ENCODE measurements at regions not wholly inside any gene's neighbourhood (a gene's known extent, or its start where the extent isn't known, plus 50 kb on each side); places are given as distances from the start of the nearest gene placed in this dataset.

DNA sequence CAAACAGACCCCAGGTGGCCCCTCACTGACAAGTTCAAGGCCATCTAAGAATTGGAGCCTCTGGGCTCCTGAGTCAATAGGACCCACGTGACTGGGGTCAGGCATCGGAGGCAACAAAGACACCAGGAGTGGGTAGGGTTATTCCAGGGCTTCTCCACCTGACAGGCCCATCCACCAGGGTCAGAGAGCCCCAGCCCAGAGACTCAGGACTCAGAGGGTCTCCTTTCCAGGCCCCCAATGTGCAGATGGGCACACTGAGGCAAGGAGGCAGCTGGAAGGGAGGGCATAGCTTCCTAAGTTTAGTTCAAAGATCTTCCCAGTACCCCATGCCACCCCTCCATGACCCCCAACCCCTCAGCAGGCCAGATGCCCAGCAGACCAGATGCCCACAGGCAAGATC, 388.6 kb downstream of the MATN1 start:
- Mint-ChIP-seq H3K4me3 (no peak overlapping the region), H3K36me3 (no peaks in the 10 kb centered on the region), H3K9me3 (no peaks in the 10 kb centered on the region), H3K4me1 (no peaks in the 10 kb centered on the region), H3K27ac (no peak overlapping the region), H3K27me3 (peaks cover 4% of the 10 kb centered on the region)
- DNase-seq (ENCODE audit: low spot score in 2 of 2), result no peak
- no peak for ATAC-seq (ENCODE audit: low read depth)

DNA sequence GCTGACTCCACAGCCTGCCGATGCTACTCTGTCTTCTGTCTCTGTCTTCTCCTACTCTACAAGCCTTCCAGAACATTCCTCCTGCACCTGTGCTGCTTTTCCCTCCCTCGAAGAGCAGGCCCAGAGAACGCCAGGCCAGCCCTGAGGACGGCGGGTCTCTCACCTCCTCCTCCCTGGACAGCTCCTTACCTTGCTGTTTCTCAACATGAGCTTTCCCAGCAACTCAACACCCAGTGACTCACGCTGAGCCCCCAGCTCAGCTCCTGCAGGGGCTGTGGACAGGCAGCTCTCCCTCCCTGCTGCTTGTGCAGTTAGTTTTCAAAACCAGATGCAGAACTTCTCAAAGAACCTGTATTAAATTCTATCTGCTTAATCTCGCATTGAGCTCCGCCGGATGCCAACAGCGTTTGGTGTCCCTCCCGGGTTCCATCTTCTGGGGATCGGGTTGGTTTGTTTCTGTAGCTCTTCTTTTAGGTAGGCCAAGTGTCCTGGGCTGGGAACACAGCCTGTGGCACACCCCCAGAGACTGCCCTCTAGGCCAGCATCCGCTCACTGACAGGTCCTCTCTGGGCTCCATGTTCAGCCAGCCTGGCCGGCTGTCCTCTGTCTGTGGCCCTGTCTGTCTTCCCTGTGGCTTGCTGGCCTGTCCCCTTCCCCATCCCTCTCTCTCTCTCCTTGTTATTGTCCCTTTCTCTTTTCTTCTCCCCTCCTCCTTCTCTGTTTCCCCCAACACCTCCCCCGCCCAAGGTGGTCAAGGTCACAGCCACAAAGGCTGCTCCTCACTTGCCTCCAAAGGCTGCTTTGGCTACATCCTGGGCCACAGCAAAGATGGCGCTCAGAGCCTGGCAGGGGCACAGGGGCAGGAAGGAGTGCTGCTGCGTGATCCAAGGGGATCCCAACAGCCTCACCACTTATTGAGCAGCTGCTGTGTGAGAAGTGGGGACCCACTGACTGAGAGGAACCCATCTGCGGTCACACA, 391.0 kb downstream of the MATN1 start:
- ATAC-seq (ENCODE audit: low read depth), result no peak

DNA sequence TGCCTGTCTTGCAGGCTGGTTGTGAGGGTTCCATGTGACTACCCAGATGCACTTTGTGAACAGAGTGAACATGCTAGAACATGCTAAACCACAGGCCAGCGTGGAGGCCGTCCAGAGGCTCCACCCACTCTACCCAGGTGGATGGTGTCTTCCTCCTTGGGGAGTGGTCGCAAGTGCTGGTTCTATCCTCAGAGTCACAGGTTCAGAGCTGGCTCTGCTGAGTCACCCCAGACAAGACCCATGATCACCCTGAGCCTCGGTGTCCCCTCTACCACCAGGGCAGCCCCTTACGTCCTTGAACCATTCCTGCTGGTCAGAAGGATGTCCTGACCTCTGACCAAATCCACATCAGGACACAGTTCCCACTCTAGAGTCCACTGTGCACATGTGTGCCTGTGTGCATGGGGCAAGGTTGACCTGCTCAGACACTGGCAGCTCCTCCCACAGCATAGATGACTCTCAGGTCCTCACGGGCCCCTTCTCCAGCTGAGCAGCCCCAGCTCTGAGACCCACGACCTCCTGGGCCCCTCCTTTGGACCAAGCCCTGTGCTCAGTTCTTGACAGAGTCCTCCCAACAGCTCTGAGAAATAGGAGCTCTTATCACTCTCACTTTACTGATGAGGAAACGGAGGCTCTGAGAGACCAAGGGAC, 391.8 kb downstream of the MATN1 start:
- no peaks in the 10 kb centered on the region for H3K9me3 Mint-ChIP-seq
- ATAC-seq (ENCODE audit: low read depth), result no peak
- no peak for DNase-seq (ENCODE audit: low spot score in 2 of 2)
- peaks cover 8% of the 10 kb centered on the region for H3K27me3 Mint-ChIP-seq
- H3K27ac Mint-ChIP-seq, result no peak overlapping the region
- H3K36me3 Mint-ChIP-seq, result no peaks in the 10 kb centered on the region
- no peak overlapping the region for H3K4me3 Mint-ChIP-seq
- no peaks in the 10 kb centered on the region for H3K4me1 Mint-ChIP-seq

More for the DNA sequence above, 391.0 kb downstream of the MATN1 start:
- Mint-ChIP-seq H3K36me3 (no peaks in the 10 kb centered on the region), H3K27ac (no peak overlapping the region), H3K4me1 (no peaks in the 10 kb centered on the region), H3K4me3 (no peak overlapping the region), H3K9me3 (no peaks in the 10 kb centered on the region), H3K27me3 (peaks cover 8% of the 10 kb centered on the region)
- no peak for DNase-seq (ENCODE audit: low spot score in 2 of 2)

DNA sequence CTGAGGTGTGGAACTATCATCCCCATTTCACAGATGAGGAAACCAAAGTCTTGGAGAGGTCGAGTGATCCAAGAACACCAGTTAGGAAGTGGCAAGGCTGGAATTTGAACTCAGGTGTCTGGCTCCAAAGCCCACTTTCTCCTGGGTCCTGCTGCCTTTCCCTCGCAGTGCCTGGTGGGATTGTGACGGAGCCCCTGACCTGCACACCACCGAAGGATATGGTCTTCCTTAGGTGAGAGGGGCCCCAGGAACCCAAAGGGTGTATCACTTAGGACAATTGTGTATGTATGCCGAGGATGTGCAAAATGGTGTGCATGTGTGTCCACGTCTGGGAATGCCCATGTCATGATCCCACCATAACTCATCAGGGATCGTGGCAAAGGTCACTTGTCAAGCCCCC, 392.7 kb downstream of the MATN1 start:
- no peak overlapping the region for H3K27ac Mint-ChIP-seq
- DNase-seq (ENCODE audit: low spot score in 2 of 2), result no peak
- H3K36me3 Mint-ChIP-seq, result no peaks in the 10 kb centered on the region
- peaks cover 8% of the 10 kb centered on the region for H3K27me3 Mint-ChIP-seq
- no peaks in the 10 kb centered on the region for H3K9me3 Mint-ChIP-seq
- no peaks in the 10 kb centered on the region for H3K4me1 Mint-ChIP-seq
- ATAC-seq (ENCODE audit: low read depth), result no peak
- H3K4me3 Mint-ChIP-seq, result no peak overlapping the region

DNA sequence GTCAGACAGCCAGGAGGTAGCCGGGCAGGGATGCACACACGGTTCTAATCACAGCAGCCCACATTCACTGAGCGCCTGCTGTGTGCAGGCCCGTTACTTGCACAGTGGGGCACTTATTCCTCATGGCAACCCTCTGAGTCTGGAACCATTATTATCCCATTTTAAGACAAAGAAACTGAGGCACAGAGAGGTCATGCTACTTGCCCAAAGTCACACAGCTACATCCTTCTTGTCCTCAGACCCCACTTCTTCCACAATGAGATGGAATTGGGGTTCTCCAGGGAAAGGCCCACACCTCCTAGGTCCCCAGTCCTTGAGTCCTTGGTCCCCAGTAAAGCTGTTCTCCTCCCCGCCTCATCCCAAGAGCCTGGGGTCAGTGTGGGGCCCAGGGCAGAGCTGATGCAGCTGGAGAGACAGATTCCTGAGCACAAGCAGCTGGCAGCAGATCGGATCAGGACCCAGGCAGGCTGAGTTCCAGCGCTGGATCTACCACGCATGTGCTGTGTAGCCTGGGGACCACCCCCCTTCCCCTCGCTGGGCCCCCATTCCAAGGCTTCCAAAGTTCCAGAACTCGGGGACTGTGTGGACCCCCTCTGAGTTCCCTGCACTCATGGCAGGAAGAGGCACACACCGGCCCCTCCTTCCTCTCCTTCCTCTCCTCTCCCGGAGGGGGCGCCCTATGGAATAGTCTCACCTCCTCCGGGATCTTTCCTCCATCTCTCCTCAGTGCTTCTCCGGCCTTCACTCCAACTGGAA, 393.4 kb downstream of the MATN1 start:
- H3K9me3 Mint-ChIP-seq, result no peaks in the 10 kb centered on the region
- no peak for ATAC-seq (ENCODE audit: low read depth)
- H3K36me3 Mint-ChIP-seq, result no peaks in the 10 kb centered on the region
- peaks cover 8% of the 10 kb centered on the region for H3K27me3 Mint-ChIP-seq
- DNase-seq (ENCODE audit: low spot score in 2 of 2), result no peak
- no peak overlapping the region for H3K4me3 Mint-ChIP-seq
- no peak overlapping the region for H3K27ac Mint-ChIP-seq
- no peaks in the 10 kb centered on the region for H3K4me1 Mint-ChIP-seq

DNA sequence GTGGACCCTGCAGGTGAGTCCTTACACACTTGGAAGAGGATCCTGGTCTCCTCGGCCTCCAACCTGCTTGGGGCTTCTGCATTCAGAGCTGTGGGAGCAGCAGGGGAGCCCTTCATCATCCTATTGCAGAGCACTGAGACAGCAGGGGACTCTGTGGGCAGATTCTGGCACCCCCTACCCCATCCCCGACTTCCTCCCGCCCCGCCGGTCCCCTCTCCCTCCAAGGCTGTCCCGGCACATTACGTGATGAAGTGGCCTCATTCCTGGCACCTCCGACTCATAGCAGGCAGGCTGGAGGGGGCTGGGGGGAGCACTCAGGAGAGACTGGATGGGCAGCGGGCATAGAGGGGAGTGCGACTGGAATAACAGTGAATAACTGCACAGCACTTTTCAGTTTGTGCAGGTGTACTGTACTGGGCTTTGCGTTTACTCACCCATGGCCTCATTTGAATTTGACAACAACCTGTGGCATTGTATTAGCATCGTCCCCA, 394.1 kb downstream of the MATN1 start:
- ATAC-seq (ENCODE audit: low read depth) (no peak), DNase-seq (ENCODE audit: low spot score in 2 of 2) (no peak)
- no peaks in the 10 kb centered on the region for H3K4me1 Mint-ChIP-seq
- H3K4me3 Mint-ChIP-seq, result no peak overlapping the region
- no peak overlapping the region for H3K27ac Mint-ChIP-seq
- no peaks in the 10 kb centered on the region for H3K36me3 Mint-ChIP-seq
- H3K27me3 Mint-ChIP-seq, result peaks cover 11% of the 10 kb centered on the region
- H3K9me3 Mint-ChIP-seq, result no peaks in the 10 kb centered on the region

DNA sequence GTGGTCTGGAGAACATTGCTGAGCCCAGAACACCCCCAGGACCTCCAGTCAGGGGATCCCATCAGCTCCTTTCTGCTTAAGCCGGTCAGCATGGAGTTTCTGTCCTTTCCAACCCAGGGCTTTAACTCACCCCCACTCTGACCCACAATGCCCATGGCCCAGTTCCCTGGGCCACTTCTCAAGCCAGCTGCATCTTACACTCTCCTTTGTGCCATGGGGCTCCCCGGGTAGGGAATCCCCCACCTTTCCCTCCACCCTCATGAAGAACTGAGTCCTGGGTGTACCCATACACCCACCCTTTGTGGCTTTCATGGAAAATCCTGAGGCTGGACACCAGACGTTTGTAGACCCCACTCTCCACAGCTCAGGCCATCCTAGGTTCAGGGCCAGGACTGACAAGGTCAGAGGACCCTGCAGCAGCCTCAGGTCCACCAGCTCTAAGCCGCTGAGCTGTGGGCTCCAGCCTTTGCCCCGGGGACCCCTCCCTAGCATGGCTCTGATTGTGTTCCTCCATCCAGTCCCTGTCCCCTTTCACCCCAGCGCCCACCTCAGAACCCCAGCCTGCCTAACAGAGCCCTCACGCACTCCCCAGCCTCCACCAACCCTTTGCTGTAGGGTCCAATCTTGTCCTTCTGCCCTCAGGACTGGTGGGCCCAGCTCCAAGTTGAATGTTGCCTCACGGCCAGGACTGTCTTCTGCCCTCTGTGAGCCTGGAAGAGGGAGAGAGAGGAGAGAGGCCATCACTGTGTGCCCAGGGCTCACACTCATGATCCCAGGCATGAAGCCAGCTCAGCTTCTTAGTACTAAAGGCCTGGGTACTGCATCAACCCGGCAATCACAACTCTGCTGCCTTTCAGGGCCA, 394.8 kb downstream of the MATN1 start:
- DNase-seq (ENCODE audit: low spot score in 2 of 2) (no peak), ATAC-seq (ENCODE audit: low read depth) (no peak)
- Mint-ChIP-seq H3K27me3 (peaks cover 11% of the 10 kb centered on the region), H3K36me3 (no peaks in the 10 kb centered on the region), H3K4me1 (no peaks in the 10 kb centered on the region), H3K4me3 (no peak overlapping the region), H3K9me3 (no peaks in the 10 kb centered on the region), H3K27ac (no peak overlapping the region)

DNA sequence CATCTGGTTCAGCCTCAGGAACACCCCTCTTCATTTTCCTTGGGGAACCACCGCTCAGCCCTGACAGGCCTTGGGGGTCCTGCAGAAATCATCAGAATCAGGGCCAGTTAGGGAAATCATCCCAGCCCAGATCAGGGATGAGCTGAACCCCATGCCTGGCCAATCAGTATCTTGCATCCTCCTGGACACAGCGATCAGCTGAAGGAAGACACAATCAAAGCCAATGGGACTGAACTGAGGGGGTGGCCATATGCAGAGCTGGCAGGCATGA, 395.4 kb downstream of the MATN1 start:
- DNase-seq (ENCODE audit: low spot score in 2 of 2) (no peak), ATAC-seq (ENCODE audit: low read depth) (no peak)
- Mint-ChIP-seq H3K4me1 (no peaks in the 10 kb centered on the region), H3K9me3 (no peaks in the 10 kb centered on the region), H3K27ac (no peak overlapping the region), H3K27me3 (peaks cover 11% of the 10 kb centered on the region), H3K4me3 (no peak overlapping the region), H3K36me3 (no peaks in the 10 kb centered on the region)

DNA sequence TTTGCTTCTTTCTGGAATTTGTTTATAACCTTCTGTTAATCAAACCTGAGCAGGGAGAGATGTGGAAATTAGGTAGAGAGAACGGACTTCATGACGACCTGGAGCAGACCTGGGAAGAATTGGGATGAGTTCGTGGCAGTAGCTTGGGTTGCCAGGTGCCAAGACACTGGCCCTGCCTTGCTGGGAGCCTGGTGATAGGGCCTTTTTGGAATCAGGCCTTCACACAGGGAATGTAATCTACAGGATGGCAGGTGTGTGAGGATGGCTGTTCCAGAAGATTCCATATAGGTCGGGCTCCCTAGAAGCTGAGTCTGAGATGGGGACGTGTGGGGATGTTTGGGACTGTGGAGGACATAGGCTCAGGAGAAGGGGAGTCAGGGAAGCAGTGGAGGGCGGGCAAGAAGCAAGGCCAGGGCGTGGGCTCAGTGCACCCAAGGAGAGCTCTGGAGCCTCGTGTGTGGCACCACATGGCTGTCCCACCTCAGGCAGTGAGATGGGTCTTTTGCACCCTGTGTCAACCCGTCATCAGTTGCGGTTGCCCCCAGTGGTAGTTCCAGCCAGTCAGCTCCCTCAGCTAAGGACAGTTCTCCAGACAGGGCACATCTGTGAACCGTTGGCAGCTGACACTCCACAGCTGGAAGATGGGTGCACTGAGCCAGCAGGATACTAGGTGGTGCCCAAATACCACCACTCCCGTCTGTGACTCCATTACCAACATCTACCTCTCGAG, 395.9 kb downstream of the MATN1 start:
- peaks cover 14% of the 10 kb centered on the region for H3K27me3 Mint-ChIP-seq
- no peak overlapping the region for H3K27ac Mint-ChIP-seq
- no peaks in the 10 kb centered on the region for H3K9me3 Mint-ChIP-seq
- DNase-seq (ENCODE audit: low spot score in 2 of 2) (no peak), ATAC-seq (ENCODE audit: low read depth) (no peak)
- H3K36me3 Mint-ChIP-seq, result no peaks in the 10 kb centered on the region
- no peaks in the 10 kb centered on the region for H3K4me1 Mint-ChIP-seq
- H3K4me3 Mint-ChIP-seq, result no peak overlapping the region

DNA sequence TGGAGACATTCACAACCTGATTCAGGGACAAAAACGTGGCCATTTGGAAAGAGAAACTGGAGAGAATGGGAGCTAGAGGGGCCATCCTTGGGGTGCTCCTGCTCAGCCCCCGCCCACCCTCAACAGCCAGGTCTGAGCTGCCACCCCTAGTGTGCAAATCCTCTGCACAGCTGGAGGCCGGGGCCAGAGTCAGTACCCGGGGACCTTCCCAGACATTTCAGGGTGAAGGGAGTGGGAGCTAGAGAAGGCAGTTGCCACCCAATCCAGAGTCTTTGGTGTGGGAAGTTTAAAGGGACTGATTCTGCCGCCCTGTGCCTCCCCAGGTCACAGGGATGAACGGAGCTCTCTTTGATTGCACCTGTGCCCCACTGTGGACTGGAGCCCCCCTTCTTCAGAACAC, 397.4 kb downstream of the MATN1 start:
- Mint-ChIP-seq H3K9me3 (no peaks in the 10 kb centered on the region), H3K4me1 (no peaks in the 10 kb centered on the region), H3K4me3 (no peak overlapping the region), H3K27ac (no peak overlapping the region), H3K27me3 (peaks cover 12% of the 10 kb centered on the region), H3K36me3 (no peaks in the 10 kb centered on the region)
- ATAC-seq (ENCODE audit: low read depth) (no peak), DNase-seq (ENCODE audit: low spot score in 2 of 2) (no peak)

DNA sequence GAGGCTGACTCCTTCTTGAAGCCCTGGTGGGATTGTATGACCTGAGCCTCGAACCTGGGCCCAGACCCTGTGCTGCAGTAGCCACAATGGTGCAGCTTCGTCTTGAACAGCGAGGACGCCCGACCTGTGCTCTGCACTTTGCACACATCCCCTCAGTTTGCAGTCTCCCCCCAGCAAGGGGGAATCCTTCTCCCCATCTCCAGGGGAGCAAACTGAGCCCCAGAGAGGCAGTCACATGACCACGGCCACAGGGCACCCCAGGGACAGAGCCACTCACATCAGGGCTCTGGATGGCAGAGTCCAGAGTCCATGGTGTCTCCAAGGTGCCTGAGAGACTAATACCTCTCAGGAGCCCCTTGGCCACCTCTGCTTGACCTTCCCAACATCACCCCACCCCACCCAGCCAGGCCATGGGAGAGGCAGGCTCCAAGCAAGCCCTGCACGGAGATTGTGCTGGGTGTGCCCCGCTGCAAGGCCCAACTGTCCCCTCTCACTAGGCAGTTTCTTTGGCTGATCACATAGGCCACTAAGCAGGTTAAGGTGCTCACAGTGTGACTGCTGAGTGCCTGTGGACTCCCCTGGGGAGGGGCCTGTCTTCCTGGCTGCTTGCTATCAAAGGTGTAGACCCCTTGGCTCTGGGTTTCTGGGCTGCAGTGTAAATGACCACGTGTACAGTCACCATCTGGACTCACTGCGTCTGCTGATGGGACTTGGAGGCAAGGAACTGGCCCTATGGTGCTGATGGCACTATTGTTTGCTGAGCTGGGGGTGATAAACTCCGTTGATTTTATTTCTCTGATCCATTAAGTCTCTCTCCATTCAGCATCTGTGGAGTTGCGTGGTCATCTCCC, 398.1 kb downstream of the MATN1 start:
- Mint-ChIP-seq H3K4me1 (no peaks in the 10 kb centered on the region), H3K36me3 (no peaks in the 10 kb centered on the region), H3K27ac (no peak overlapping the region), H3K4me3 (no peak overlapping the region), H3K9me3 (no peaks in the 10 kb centered on the region), H3K27me3 (peaks cover 12% of the 10 kb centered on the region)
- DNase-seq (ENCODE audit: low spot score in 2 of 2) (no peak), ATAC-seq (ENCODE audit: low read depth) (no peak)

DNA sequence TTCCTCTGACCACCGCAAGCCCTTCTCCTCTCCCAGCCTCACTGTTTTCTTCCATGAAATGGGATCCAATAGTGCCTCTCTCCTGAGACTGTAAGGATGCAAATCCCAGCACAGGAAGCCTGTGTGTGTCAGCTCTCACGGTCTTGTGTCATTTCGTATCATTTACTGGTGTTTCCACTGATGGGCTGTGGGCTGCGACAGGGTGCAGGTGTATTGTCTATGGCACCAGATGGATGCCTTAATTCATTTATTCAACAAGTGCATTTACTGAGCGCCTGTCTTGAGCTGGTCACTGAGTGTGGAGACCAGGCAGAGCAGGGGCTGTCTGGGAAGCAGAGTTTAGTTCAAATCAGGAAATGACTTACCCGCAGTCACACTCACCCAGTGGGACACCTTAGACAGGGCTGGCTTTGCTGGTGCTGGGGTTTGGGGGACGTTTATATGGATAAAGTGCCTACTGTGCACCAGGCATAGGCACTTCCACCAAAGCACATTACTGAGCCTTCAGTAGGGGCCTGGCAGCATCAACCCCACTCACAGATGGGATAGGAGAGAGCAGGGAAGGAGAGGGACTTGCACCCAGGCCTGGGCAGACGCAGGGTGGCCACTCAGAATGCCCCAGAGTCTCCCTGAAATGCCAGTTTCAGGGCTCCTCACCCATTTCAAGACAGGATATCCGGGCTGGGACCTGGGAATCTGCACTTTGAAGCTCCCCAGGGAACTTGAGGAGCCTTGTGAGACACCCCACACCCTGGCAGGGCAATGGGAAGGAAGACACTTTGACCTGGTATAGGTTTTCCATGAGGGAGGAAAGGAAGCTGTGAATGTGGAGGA, 398.9 kb downstream of the MATN1 start:
- no peaks in the 10 kb centered on the region for H3K9me3 Mint-ChIP-seq
- no peak overlapping the region for H3K4me3 Mint-ChIP-seq

More for the DNA sequence above, 398.9 kb downstream of the MATN1 start:
- Mint-ChIP-seq H3K27ac (no peak overlapping the region), H3K27me3 (peaks cover 17% of the 10 kb centered on the region), H3K4me1 (no peaks in the 10 kb centered on the region), H3K36me3 (no peaks in the 10 kb centered on the region)
- ATAC-seq (ENCODE audit: low read depth) (no peak), DNase-seq (ENCODE audit: low spot score in 2 of 2) (no peak)

Measured in memory B cell (primary cell).